HG03439 (cell line): ENCODE measurements at regions not wholly inside any gene's neighbourhood (a gene's known extent, or its start where the extent isn't known, plus 50 kb on each side); places are given as distances from the start of the nearest gene placed in this dataset.

Experiments used
- ATAC-seq: cut with Tn5 transposase; IDR thresholded peaks from one replicate; pipeline ENCODE4 v1.9.1; 2021; ENCODE audit warnings: mild to moderate bottlenecking, moderate library complexity; ENCODE audit not compliant: unreplicated experiment

GRCh38 chr9:106625259-106625789, 237.6 kb upstream of the ZNF462 start:
- no peak for ATAC-seq

GRCh38 chr9:106626936-106627335, 236.0 kb upstream of the ZNF462 start:
- no peak for ATAC-seq

GRCh38 chr9:106632621-106633020, 230.3 kb upstream of the ZNF462 start:
- no peak for ATAC-seq

- ATAC-seq: no peak
Observed at GRCh38 chr9:106634183-106634582, 228.8 kb upstream of the ZNF462 start.

GRCh38 chr9:106634641-106635040, 228.3 kb upstream of the ZNF462 start:
- ATAC-seq: no peak

GRCh38 chr9:106637486-106637885, 225.5 kb upstream of the ZNF462 start:
- no peak for ATAC-seq

GRCh38 chr9:106639873-106640568, 222.9 kb upstream of the ZNF462 start:
- no peak for ATAC-seq

- no peak for ATAC-seq
Observed at GRCh38 chr9:106643211-106643930, 219.6 kb upstream of the ZNF462 start.

GRCh38 chr9:106644661-106645060, 218.3 kb upstream of the ZNF462 start:
- ATAC-seq: no peak

- ATAC-seq: no peak
Observed at GRCh38 chr9:106648799-106649198, 214.2 kb upstream of the ZNF462 start.

- no peak for ATAC-seq
Observed at GRCh38 chr9:106649664-106650063, 213.3 kb upstream of the ZNF462 start.

GRCh38 chr9:106653213-106653612, 209.8 kb upstream of the ZNF462 start:
- ATAC-seq: no peak

- ATAC-seq: no peak
Observed at GRCh38 chr9:106655966-106656365, 207.0 kb upstream of the ZNF462 start.

- no peak for ATAC-seq
Observed at GRCh38 chr9:106657926-106658325, 205.0 kb upstream of the ZNF462 start.

- ATAC-seq: no peak
Observed at GRCh38 chr9:106668534-106668933, 194.4 kb upstream of the ZNF462 start.

- no peak for ATAC-seq
Observed at GRCh38 chr9:106669835-106670234, 193.1 kb upstream of the ZNF462 start.

GRCh38 chr9:106670418-106670817, 192.5 kb upstream of the ZNF462 start:
- ATAC-seq: no peak

GRCh38 chr9:106675780-106676179, 187.2 kb upstream of the ZNF462 start:
- no peak for ATAC-seq

- no peak for ATAC-seq
Observed at GRCh38 chr9:106677374-106677773, 185.6 kb upstream of the ZNF462 start.

- ATAC-seq: no peak
Observed at GRCh38 chr9:106677830-106678229, 185.1 kb upstream of the ZNF462 start.

- no peak for ATAC-seq
Observed at GRCh38 chr9:106678273-106678672, 184.7 kb upstream of the ZNF462 start.

- no peak for ATAC-seq
Observed at GRCh38 chr9:106682420-106682819, 180.5 kb upstream of the ZNF462 start.
